Sigmoid colon (tissue), 6 donors: ENCODE measurements at regions not wholly inside any gene's neighbourhood (a gene's known extent, or its start where the extent isn't known, plus 50 kb on each side); places are given as distances from the start of the nearest gene placed in this dataset.

Experiments
- DNase-seq: peaks from one replicate; pipeline ENCODE4 v3.0.0-alpha.2; 2019
- H3K27ac ChIP-seq, 4 donors: fragments of 200-600 bp; sonication (generic); one replicate each; pipeline ENCODE4 v1.5.1; 2016 to 2019; ENCODE audit warnings: mild to moderate bottlenecking in 1 of 4
- H3K27me3 ChIP-seq, 3 donors: fragments of 200-600 bp; sonication (generic); one replicate each; pipeline ENCODE4 v1.5.1; 2019; ENCODE audit warnings: mild to moderate bottlenecking in 1 of 3
- H3K36me3 ChIP-seq, 4 donors: fragments of 200-600 bp; sonication (generic); one replicate each; pipeline ENCODE4 v1.5.1; 2016 to 2019
- H3K4me1 ChIP-seq, 4 donors: fragments of 200-600 bp; sonication (generic); one replicate each; pipeline ENCODE4 v1.5.1; 2017 to 2019
- H3K4me3 ChIP-seq, 4 donors: fragments of 200-600 bp; sonication (generic); one replicate each; pipeline ENCODE4 v1.5.1; 2017 to 2019; ENCODE audit warnings: mild to moderate bottlenecking in 2 of 4, moderate library complexity in 1 of 4
- H3K9me3 ChIP-seq, 4 donors: fragments of 200-600 bp in 3 of 4; sonication (generic) in 3 of 4; one replicate each; pipeline versions ENCODE4 v1.5.1 to v1.6.1; 2013 to 2019
- CTCF ChIP-seq, 4 experiments: fragments of 450-650 bp in 3 of 4; fragments of 200-600 bp in 1 of 4; IDR thresholded peaks; one replicate each; pipeline ENCODE4 v1.5.1; 2016 to 2019; ENCODE audit warnings: antibody characterized with exemption in 4 of 4, mild to moderate bottlenecking in 3 of 4, moderate library complexity in 2 of 4
- EP300 ChIP-seq, 4 donors: sonication (generic); formaldehyde crosslinking; IDR thresholded peaks; one replicate each; pipeline ENCODE4 v1.6.1; 2017; ENCODE audit warnings: antibody characterized with exemption in 4 of 4
- POLR2A ChIP-seq, 2 donors: fragments of 450-650 bp; IDR thresholded peaks; one replicate each; pipeline ENCODE4 v1.6.1; 2016; ENCODE audit warnings: antibody characterized with exemption in 2 of 2, mild to moderate bottlenecking in 2 of 2, moderate library complexity in 2 of 2
- POLR2AphosphoS5 ChIP-seq, 4 donors: sonication (generic); formaldehyde crosslinking; IDR thresholded peaks; one replicate each; pipeline ENCODE4 v1.6.1; 2017; ENCODE audit warnings: antibody characterized with exemption in 4 of 4
- WGBS, 2 donors: extraction: QIAGEN DNeasy Blood & Tissue Kit; methylation state at CpG; one replicate each; pipeline ENCODE4 v1.1.7; 2013; 5-methylcytosine and 5-hydroxymethylcytosine counted together
- intact Hi-C: fragments of 100-400 bp; cut with DNase I; formaldehyde crosslinking; loops from one replicate; pipeline ENCODE4 v1.15.1; 2023
- donor health status: healthy with polysubstance abuse.
- donor health status: healthy.

- H3K9me3 ChIP-seq: peaks cover 0 to 2% (median 0%) of the 10 kb centered on the region in 4 donors
- no peak for DNase-seq
- H3K36me3 ChIP-seq: no peaks in the 10 kb centered on the region
- H3K4me1 ChIP-seq: peaks cover 0 to 15% (median 12%) of the 10 kb centered on the region in 4 donors
- no peaks in the 10 kb centered on the region for H3K27me3 ChIP-seq
- 59 to 65% methylated on average over 5 of the region's 5 CpGs for WGBS, 2 donors
- no peak overlapping the region for H3K4me3 ChIP-seq
- H3K27ac ChIP-seq: no peak overlapping the region
- intact Hi-C loops: no loop called here
- TF ChIP-seq EP300 (IDR thresholded peaks at IDR 0.05) (no peak), POLR2A (IDR thresholded peaks at IDR 0.05) (no peak), CTCF (IDR thresholded peaks at IDR 0.05) (no peak), POLR2AphosphoS5 (IDR thresholded peaks at IDR 0.05) (no peak)
Measured at GRCh38 chr14:26377150-26377549, 220.7 kb downstream of the NOVA1 start.

GRCh38 chr14:26370115-26370514 lies 227.7 kb downstream of the NOVA1 start:
- H3K27me3 ChIP-seq: no peaks in the 10 kb centered on the region
- 49 to 61% methylated on average over 3 of the region's 3 CpGs for WGBS, 2 donors
- DNase-seq: no peak
- H3K9me3 ChIP-seq: no peaks in the 10 kb centered on the region
- H3K36me3 ChIP-seq: no peaks in the 10 kb centered on the region
- H3K4me1 ChIP-seq: peaks cover 0 to 14% (median 11%) of the 10 kb centered on the region in 4 donors
- no peak for TF ChIP-seq POLR2A (IDR thresholded peaks at IDR 0.05)
- no peak for TF ChIP-seq POLR2AphosphoS5 (IDR thresholded peaks at IDR 0.05)
- TF ChIP-seq EP300 (IDR thresholded peaks at IDR 0.05): no peak
- no peak for TF ChIP-seq CTCF (IDR thresholded peaks at IDR 0.05)
- intact Hi-C loops: no loop called here
- no peak overlapping the region for H3K4me3 ChIP-seq
- H3K27ac ChIP-seq: no peak overlapping the region

GRCh38 chr14:26363689-26364088 lies 234.1 kb downstream of the NOVA1 start:
- no peaks in the 10 kb centered on the region for H3K36me3 ChIP-seq
- no peak overlapping the region for H3K27ac ChIP-seq
- H3K4me3 ChIP-seq: no peak overlapping the region
- no peaks in the 10 kb centered on the region for H3K27me3 ChIP-seq
- TF ChIP-seq POLR2AphosphoS5 (IDR thresholded peaks at IDR 0.05): no peak
- TF ChIP-seq CTCF (IDR thresholded peaks at IDR 0.05): no peak
- no peak for TF ChIP-seq EP300 (IDR thresholded peaks at IDR 0.05)
- no peak for TF ChIP-seq POLR2A (IDR thresholded peaks at IDR 0.05)
- no peaks in the 10 kb centered on the region for H3K4me1 ChIP-seq
- DNase-seq: no peak
- intact Hi-C loops: no loop called here
- no peaks in the 10 kb centered on the region for H3K9me3 ChIP-seq

GRCh38 chr14:26344596-26344995 lies 253.2 kb downstream of the NOVA1 start:
- Histone ChIP-seq H3K4me3 (no peak overlapping the region), H3K4me1 (no peaks in the 10 kb centered on the region), H3K36me3 (no peaks in the 10 kb centered on the region), H3K9me3 (no peaks in the 10 kb centered on the region), H3K27ac (no peak overlapping the region), H3K27me3 (no peaks in the 10 kb centered on the region)
- 88 to 94% methylated on average over 4 of the region's 4 CpGs for WGBS, 2 donors
- TF ChIP-seq POLR2A (IDR thresholded peaks at IDR 0.05) (no peak), POLR2AphosphoS5 (IDR thresholded peaks at IDR 0.05) (no peak), CTCF (IDR thresholded peaks at IDR 0.05) (no peak), EP300 (IDR thresholded peaks at IDR 0.05) (no peak)
- intact Hi-C loops: no loop called here
- no peak for DNase-seq

GRCh38 chr14:26339381-26339780 lies 258.5 kb downstream of the NOVA1 start:
- intact Hi-C loops: no loop called here
- TF ChIP-seq CTCF (IDR thresholded peaks at IDR 0.05): no peak
- TF ChIP-seq POLR2AphosphoS5 (IDR thresholded peaks at IDR 0.05): no peak
- TF ChIP-seq EP300 (IDR thresholded peaks at IDR 0.05): no peak
- no peak for TF ChIP-seq POLR2A (IDR thresholded peaks at IDR 0.05)
- no peak for DNase-seq
- Histone ChIP-seq H3K27ac (no peak overlapping the region), H3K9me3 (no peaks in the 10 kb centered on the region), H3K27me3 (no peaks in the 10 kb centered on the region), H3K4me3 (no peak overlapping the region), H3K36me3 (no peaks in the 10 kb centered on the region), H3K4me1 (no peaks in the 10 kb centered on the region)
- 93 to 96% methylated on average over 2 of the region's 2 CpGs for WGBS, 2 donors
